Activated CD8-positive, alpha-beta memory T cell treated with anti-CD3 and anti-CD28 coated beads, Interleukin-2, amount 10 ng/mL, durations not matched to agents 7 days and 5 days (primary cell): ENCODE measurements at regions not wholly inside any gene's neighbourhood (a gene's known extent, or its start where the extent isn't known, plus 50 kb on each side); places are given as distances from the start of the nearest gene placed in this dataset.
"Not testable (repeated sequence)": the region's sequence is repeated elsewhere in the genome, so short reads cannot be mapped to it uniquely, and the experiment has no call there.

Source experiments
- ATAC-seq: fragments of 150-1000 bp; cut with Tn5 transposase; one replicate; pipeline ENCODE4 v1.10.0; 2021; ENCODE audit warnings: moderate library complexity
- CTCF ChIA-PET: fragments of 350-600 bp; sonication (Branson Sonifier 250); formaldehyde crosslinking; loops from one replicate; lab custom pipeline; 2021; ENCODE audit warnings: antibody characterized with exemption; lab: Charles Lee
- DNase-seq: peaks from one replicate; pipeline ENCODE4 v3.0.0-alpha.2; 2020
- H3K27ac Mint-ChIP-seq: one replicate; pipeline ENCODE4 v1.8.0; 2021; ENCODE audit warnings: mild to moderate bottlenecking, mixed read lengths
- H3K27me3 Mint-ChIP-seq: one replicate; pipeline ENCODE4 v1.8.0; 2021; ENCODE audit warnings: mixed read lengths
- H3K36me3 Mint-ChIP-seq: one replicate; pipeline ENCODE4 v1.8.0; 2021; ENCODE audit warnings: mild to moderate bottlenecking, mixed read lengths
- H3K4me1 Mint-ChIP-seq: one replicate; pipeline ENCODE4 v1.8.0; 2021; ENCODE audit warnings: mixed read lengths
- H3K4me3 Mint-ChIP-seq: one replicate; pipeline ENCODE4 v1.8.0; 2021; ENCODE audit warnings: mild to moderate bottlenecking, moderate library complexity, mixed read lengths
- H3K9me3 Mint-ChIP-seq: one replicate; pipeline ENCODE4 v1.8.0; 2022; ENCODE audit warnings: low read depth, mixed read lengths

DNA sequence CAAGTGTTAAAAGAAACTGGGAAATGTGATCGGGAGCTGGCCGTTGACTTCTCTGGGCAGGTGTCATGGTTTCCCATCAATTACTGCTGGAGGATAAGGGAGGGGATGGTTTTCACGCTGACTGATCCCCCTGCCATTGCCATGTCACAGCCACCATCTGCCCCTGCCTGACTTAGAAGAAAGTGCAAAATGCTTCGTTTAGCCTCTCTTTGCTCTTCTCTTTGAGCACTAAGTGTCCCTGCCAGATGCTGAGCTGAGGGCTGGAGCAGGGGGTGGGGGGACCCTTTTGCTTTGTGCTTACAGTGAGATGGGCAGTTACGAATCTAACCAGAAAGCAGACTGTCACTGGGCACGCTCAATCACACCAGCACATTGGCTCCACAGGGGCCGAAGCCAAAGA, 138.4 kb upstream of the ALDH1B1 start:
- Mint-ChIP-seq H3K4me1 (no peaks in the 10 kb centered on the region), H3K4me3 (no peak overlapping the region), H3K27me3 (peaks cover 4% of the 10 kb centered on the region), H3K36me3 (no peaks in the 10 kb centered on the region), H3K9me3 (no peaks in the 10 kb centered on the region), H3K27ac (no peak overlapping the region)
- ATAC-seq (no peak), DNase-seq (no peak)
- CTCF ChIA-PET: no interaction called here

DNA sequence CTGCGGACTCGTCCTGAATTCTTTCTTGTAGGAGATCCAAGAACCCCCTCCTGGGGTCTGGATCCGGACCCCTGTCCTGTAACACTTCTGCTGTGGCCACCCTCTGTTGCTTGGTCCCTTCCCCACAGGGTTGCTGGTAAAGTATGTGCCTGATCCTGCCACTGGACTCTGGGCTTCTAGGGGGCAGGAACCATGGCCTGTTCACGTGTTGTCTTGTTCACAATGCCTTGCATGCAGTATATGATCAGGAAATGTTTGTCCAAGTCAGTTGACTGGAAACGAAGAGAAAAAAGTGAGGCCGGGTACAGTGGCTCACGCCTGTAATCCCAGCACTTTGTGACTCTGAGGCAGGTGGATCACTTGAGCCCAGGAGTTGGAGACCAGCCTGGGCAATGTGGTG, 139.3 kb upstream of the ALDH1B1 start:
- Mint-ChIP-seq H3K9me3 (no peaks in the 10 kb centered on the region), H3K4me1 (no peaks in the 10 kb centered on the region), H3K27ac (no peak overlapping the region), H3K36me3 (no peaks in the 10 kb centered on the region), H3K4me3 (no peak overlapping the region), H3K27me3 (peaks cover 4% of the 10 kb centered on the region)
- CTCF ChIA-PET: no interaction called here
- DNase-seq: no peak
- ATAC-seq: no peak

DNA sequence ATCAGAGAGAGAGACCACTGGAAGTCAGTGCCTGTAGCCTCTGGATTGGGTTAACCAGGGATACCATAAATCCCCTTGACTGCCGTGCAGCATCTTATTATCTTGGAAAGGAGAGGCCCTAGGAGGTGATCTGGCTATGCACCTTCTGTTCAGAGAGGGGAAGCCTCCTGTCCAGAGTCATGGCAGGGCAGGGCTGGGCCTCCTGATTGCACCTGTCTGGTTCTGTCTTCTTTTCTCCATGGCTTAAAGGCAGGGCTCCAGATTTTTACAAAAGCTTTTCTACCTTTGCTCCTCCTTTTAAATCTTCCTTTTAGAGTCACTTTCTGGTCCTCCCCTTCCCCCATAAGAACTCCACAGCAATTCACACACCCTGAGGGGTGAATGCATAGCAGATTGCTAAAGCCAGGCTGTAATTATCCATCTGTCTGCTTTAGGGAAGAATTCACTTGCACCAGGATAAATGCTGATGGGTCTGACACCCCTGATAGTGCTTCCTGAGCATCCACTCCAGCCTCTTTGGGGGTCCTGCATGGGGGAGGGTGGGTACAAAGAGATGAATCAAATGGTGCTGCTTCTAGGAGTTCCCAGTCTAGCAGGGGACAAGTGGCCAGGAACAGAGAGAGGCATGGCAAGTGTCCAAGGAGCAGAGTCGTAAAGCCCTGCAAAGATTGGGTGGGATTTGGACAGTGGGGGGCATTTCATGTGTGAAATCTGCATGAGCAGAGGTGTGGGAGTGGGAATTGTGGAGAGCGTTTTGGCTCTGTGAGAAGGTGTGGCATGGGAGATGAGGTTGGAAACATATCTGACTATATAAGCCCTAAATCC, 141.3 kb upstream of the ALDH1B1 start:
- ATAC-seq (no peak), DNase-seq (no peak)
- H3K36me3 Mint-ChIP-seq: no peaks in the 10 kb centered on the region
- H3K27ac Mint-ChIP-seq: no peak overlapping the region
- peaks cover 4% of the 10 kb centered on the region for H3K27me3 Mint-ChIP-seq
- no peaks in the 10 kb centered on the region for H3K9me3 Mint-ChIP-seq
- no peaks in the 10 kb centered on the region for H3K4me1 Mint-ChIP-seq
- CTCF ChIA-PET: no interaction called here
- H3K4me3 Mint-ChIP-seq: no peak overlapping the region

DNA sequence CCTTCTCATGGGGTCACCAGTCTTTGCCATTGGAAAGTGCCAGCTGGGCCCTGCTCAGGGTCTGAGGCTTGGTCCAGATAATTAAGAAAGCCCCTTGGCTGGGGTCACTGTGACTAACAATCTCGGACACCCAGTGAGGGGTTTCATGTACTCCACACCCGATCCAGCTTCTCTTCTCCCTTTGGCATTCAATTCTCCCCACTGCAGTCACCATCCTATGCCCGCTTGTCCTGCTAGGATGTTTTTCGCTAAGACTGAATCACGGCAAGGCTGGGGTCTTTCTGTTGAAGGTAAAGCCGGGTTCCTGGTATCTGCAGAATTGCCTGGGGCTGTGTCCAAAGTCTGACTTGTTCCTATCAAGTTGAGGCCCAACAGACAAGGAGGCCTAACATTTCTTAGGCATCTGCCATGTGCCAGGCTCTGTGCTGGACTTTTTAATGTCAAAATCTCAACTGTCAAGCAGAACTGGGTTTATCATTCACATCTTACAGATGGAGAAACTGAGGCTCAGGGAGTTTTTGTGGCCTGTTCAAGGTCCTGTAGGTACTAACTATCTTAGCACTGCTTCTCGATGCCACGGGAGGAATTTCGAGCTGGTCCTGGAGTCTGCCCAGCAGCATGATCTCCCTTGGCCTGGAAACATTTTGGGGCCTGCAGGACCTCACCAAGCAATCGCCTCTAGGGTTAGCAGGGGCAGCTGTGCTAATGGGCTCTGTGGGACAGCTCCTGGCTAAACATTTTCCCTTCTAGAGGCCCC, 142.0 kb upstream of the ALDH1B1 start:
- CTCF ChIA-PET: no interaction called here
- no peak for ATAC-seq
- no peak overlapping the region for H3K27ac Mint-ChIP-seq
- H3K4me1 Mint-ChIP-seq: no peaks in the 10 kb centered on the region
- no peak for DNase-seq
- H3K27me3 Mint-ChIP-seq: peaks cover 4% of the 10 kb centered on the region
- no peaks in the 10 kb centered on the region for H3K9me3 Mint-ChIP-seq
- H3K4me3 Mint-ChIP-seq: no peak overlapping the region
- H3K36me3 Mint-ChIP-seq: no peaks in the 10 kb centered on the region

DNA sequence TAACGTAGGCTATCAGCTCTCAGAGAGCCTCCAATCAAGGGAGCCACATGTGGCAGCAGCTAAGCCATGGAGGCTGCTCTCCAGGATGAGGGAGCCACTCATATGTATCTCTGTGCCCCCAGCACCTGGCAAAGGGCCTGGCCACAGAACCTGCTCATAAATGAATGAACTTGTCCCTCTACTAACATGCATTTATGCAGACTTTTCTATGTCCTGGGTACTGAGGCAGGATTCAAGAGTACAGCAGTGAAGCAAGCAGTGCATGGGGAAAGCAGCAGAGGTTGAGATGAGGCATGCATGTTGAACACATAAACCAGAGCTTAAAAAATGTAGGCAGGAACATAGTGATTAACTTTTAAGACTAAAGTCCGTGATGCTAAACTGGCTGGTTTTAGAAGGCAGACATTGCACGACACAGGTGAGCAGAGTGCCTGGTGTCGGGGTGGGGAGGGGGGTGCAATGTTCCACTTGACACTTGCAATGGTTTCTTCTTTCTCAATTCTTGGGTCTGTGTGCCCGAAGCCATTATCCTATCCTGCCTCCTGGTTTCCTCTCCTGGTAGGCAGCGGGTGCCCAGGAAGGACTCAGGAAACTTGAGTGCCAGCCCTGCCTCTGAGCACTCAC, 142.8 kb upstream of the ALDH1B1 start:
- no peaks in the 10 kb centered on the region for H3K4me1 Mint-ChIP-seq
- no peak overlapping the region for H3K4me3 Mint-ChIP-seq
- H3K27me3 Mint-ChIP-seq: peaks cover 4% of the 10 kb centered on the region
- no peaks in the 10 kb centered on the region for H3K36me3 Mint-ChIP-seq
- CTCF ChIA-PET: no interaction called here
- no peak for DNase-seq
- no peak overlapping the region for H3K27ac Mint-ChIP-seq
- no peaks in the 10 kb centered on the region for H3K9me3 Mint-ChIP-seq
- no peak for ATAC-seq

DNA sequence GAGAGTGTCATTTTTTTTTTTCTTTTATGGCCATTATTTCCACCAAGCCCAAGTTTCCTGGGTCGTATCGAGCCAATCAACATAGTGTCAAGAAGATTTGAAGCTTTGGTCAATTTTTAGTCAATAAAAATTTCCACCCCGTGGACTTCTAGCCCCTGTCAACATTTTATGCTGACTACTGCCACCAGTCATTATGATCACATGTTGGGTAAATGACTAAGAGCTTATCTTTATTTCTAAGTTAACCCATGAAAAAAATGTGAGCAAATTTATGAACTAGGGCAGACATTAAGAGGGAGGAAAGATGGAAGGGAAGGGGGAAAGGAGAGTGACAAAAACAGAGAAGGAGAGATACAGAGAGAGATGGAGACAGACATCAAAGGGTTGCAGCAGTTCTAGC, 143.5 kb upstream of the ALDH1B1 start:
- Mint-ChIP-seq H3K27ac (no peak overlapping the region), H3K27me3 (peaks cover 4% of the 10 kb centered on the region), H3K4me1 (no peaks in the 10 kb centered on the region), H3K4me3 (no peak overlapping the region), H3K36me3 (no peaks in the 10 kb centered on the region), H3K9me3 (no peaks in the 10 kb centered on the region)
- DNase-seq: no peak
- CTCF ChIA-PET: no interaction called here
- no peak for ATAC-seq

DNA sequence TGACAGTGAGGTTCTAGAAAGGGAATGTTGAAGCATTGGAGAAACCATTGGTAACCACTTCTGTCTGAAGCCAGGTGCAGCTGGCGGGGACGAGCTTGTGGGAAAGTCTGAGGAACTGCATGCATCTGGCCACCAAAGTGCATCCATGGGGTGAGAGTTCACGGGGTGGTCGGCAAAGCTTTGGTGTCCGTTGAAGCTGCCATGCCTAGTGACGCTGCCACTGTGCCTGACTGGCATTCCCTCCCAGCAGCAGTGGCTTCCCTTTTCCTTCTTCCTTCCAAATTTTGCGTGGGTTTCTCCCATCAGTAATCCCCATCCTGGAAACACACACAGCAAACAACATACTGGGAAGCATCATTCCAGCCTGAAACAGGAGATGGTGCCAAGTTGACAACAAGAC, 145.7 kb upstream of the ALDH1B1 start:
- ATAC-seq (no peak), DNase-seq (peak; percentile 11)
- no peaks in the 10 kb centered on the region for H3K36me3 Mint-ChIP-seq
- CTCF ChIA-PET: no interaction called here
- H3K4me1 Mint-ChIP-seq: no peaks in the 10 kb centered on the region
- H3K27ac Mint-ChIP-seq: no peak overlapping the region
- H3K4me3 Mint-ChIP-seq: no peak overlapping the region
- H3K9me3 Mint-ChIP-seq: no peaks in the 10 kb centered on the region
- peaks cover 4% of the 10 kb centered on the region for H3K27me3 Mint-ChIP-seq

DNA sequence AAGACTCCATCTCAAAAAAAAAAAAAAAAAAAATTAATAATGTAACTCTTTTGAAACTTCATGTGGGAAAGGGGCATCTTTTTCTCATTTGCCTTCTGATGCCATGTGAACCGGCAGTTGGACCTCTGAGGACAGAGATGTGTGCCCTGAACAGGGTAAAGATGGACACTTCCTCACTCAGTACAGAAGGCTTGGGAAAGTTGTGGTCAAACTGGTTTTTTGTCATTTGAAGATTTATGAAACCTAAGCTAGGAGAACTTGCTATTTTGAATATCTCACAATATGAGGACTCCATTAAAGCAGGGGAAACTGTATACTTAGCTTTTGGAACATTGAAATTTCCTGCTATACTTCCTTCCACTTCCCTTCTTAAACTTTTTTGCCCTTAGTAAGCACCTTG, 147.5 kb upstream of the ALDH1B1 start:
- ATAC-seq: no peak
- H3K4me1 Mint-ChIP-seq: no peaks in the 10 kb centered on the region
- H3K27ac Mint-ChIP-seq: no peak overlapping the region
- CTCF ChIA-PET: no interaction called here
- H3K36me3 Mint-ChIP-seq: no peaks in the 10 kb centered on the region
- H3K4me3 Mint-ChIP-seq: no peak overlapping the region
- H3K9me3 Mint-ChIP-seq: no peaks in the 10 kb centered on the region
- no peak for DNase-seq
- no peaks in the 10 kb centered on the region for H3K27me3 Mint-ChIP-seq

DNA sequence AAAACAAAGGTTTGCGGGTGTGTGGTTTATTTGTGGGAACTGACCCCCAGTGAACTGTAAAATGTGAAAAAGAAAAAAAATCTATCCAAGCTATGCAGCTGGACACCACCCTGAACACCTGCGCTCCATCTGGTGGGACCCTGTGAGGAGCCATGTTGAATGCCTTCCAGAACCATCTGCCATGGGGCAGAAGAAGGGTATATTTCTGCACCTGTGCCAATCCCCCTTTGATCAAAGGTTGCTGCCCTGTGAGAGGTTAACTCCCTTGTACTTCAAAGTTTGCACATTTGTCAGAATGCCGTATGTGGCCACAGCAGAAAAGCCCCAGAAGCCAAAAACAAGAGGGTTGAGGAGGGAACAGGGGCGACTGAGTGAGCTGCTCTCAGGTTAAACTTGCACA, 148.5 kb upstream of the ALDH1B1 start:
- H3K9me3 Mint-ChIP-seq: no peaks in the 10 kb centered on the region
- no peaks in the 10 kb centered on the region for H3K4me1 Mint-ChIP-seq
- ATAC-seq (no peak), DNase-seq (peak; percentile 33)
- no peaks in the 10 kb centered on the region for H3K27me3 Mint-ChIP-seq
- CTCF ChIA-PET: interaction anchor here (0.9 kb wide), 1 partner anchor 119 kb away, joined by 3 read pairs; no protein-coding TSS in a partner anchor
- H3K4me3 Mint-ChIP-seq: no peak overlapping the region
- H3K36me3 Mint-ChIP-seq: no peaks in the 10 kb centered on the region
- no peak overlapping the region for H3K27ac Mint-ChIP-seq

DNA sequence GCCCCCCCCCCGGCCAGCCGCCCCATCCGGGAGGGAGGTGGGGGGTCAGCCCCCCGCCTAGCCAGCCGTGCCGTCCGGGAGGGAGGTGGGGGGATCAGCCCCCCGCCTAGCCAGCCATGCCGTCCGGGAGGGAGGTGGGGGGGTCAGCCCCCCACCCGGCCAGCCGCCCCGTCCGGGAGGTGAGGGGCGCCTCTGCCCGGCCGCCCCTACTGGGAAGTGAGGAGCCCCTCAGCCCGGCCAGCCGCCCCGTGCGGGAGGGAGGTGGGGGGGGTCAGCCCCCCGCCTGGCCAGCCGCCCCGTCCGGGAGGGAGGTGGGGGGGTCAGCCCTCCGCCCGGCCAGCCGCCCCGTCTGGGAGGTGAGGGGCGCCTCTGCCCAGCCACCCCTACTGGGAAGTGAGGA, 150.4 kb upstream of the ALDH1B1 start:
- H3K4me1 Mint-ChIP-seq, H3K27me3 Mint-ChIP-seq, ATAC-seq, H3K9me3 Mint-ChIP-seq, H3K27ac Mint-ChIP-seq, CTCF ChIA-PET, H3K36me3 Mint-ChIP-seq, H3K4me3 Mint-ChIP-seq: not testable (repeated sequence)
- peak; percentile 5 for DNase-seq

DNA sequence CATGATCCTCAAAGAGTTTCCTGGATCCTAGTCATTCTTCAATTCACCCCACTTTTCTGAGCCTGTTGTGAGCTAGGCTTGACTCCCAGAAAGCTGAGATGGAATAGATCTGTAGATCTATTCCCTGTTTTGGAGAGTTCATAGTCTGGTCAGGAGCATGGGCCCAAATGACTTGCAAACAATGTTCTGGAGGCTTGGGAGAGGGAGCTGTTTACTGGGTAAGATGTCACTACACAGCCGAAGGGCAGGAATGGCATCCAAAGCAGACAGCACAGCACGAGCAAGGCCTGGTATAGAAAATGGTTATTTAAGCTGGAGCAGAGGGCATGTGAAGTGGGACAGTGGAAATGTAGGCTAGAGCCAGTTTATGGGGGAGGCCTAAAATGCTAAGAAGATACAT, 152.5 kb upstream of the ALDH1B1 start:
- DNase-seq (peak; percentile 28), ATAC-seq (no peak)
- Mint-ChIP-seq H3K27me3 (no peaks in the 10 kb centered on the region), H3K4me1 (no peaks in the 10 kb centered on the region), H3K36me3 (no peaks in the 10 kb centered on the region), H3K4me3 (no peak overlapping the region), H3K9me3 (no peaks in the 10 kb centered on the region), H3K27ac (no peak overlapping the region)
- CTCF ChIA-PET: no interaction called here

DNA sequence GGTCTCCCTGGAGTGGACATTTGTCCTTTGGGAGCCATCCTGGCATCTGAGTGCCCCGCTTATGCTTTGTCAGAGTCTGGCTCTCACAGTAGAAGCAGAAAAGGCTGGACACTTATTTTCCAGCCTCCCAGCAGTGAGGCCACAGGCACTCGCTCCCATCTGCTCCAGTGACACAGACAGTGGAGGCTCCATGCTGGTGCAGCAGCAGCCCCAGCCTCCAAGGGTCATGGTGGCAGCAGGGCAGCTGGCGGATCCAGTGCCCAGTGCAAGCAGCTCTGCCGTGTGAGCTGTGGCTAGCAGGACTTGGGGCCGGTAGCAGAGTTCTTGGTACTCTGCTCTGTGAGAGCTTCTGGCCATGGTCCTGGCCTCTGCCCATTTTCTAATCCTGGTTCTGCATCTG, 157.3 kb upstream of the ALDH1B1 start:
- Mint-ChIP-seq H3K9me3 (no peaks in the 10 kb centered on the region), H3K4me1 (no peaks in the 10 kb centered on the region), H3K27me3 (peaks cover 6% of the 10 kb centered on the region), H3K4me3 (no peak overlapping the region), H3K27ac (no peak overlapping the region), H3K36me3 (no peaks in the 10 kb centered on the region)
- DNase-seq: peak; percentile 19
- ATAC-seq: no peak
- CTCF ChIA-PET: no interaction called here

DNA sequence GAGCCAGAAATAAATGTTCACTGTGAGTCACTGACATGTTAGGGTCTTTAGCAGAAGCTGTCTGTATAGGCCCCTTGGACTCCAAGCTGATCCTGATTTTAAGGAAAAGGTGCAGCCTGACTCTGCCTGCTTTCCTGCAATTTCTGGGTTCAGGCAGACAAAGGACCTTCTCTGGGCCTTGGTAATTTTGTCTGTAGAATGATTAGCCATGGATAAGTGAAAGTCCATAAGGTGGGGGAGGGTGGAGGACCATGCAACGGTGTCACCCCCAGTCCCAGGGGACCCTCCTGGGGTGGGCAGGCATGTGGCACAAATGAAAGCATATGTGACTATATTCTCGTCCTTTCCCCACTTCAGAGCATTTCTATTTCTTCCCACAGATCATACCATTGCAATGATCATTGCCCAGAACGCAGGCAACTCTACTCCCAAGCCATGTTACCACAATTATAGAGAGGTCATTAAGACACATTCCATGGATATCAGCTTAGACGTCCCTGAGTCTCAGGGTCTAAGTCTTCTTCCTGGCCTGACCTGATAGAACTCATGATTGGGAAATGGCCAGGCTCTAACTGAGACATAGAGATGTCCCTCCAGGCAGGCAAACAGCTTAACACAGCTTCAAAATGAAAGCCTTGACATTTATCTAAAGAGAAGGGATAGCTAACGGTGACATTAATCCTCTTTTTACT, 157.9 kb upstream of the ALDH1B1 start:
- H3K9me3 Mint-ChIP-seq: no peaks in the 10 kb centered on the region

More for the DNA sequence above, 157.9 kb upstream of the ALDH1B1 start:
- DNase-seq: peak; percentile 2
- H3K27me3 Mint-ChIP-seq: peaks cover 8% of the 10 kb centered on the region
- no peak overlapping the region for H3K4me3 Mint-ChIP-seq
- CTCF ChIA-PET: no interaction called here
- H3K27ac Mint-ChIP-seq: no peak overlapping the region
- ATAC-seq: no peak
- H3K4me1 Mint-ChIP-seq: no peaks in the 10 kb centered on the region
- H3K36me3 Mint-ChIP-seq: no peaks in the 10 kb centered on the region
